ENCODE measurements at regions not wholly inside any gene's neighbourhood (a gene's known extent, or its start where the extent isn't known, plus 50 kb on each side); places are given as distances from the start of the nearest gene placed in this dataset.

DNA sequence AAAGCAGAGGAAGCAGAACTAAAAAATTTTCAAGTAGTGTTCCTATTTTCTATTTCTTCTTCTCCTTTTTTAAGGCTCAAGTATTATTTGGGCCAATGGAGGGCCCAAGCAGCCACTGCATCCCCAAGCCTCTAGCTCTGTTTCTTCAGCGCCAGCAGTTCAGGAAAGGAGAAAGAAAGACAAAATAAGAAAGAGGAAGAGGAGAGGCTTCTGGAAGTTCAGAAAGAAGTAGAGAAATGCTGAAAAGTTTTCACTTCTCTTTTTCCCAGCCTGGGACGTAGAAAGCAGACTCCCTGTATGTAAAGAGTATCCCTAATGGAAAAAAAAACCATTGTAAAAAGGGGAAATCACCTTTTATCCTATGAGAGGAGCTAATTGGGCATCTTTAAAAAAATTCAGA is 165.5 kb upstream of the KLF12 start:
- Histone ChIP-seq H3K23me2 (ENCODE audit: low read depth, low read length) (no peaks in the 10 kb centered on the region), H3K4me3 (ENCODE audit: extremely low read depth in 1 of 4, insufficient read depth in 2 of 4, low read depth in 3 of 4, low read length in 4 of 4) (no peak overlapping the region), H2BK120ac (replicated peaks; ENCODE audit: low read depth, low read length) (no peak overlapping the region), H2BK15ac (ENCODE audit: low read length) (no peak overlapping the region), H3K4ac (replicated peaks; ENCODE audit: insufficient read length, low read depth, low read length) (no peak overlapping the region), H3K4me1 (replicated peaks in 1 of 4; ENCODE audit: control insufficient read depth in 3 of 4, insufficient read depth in 4 of 4, low read length in 3 of 4) (peaks cover 0 to 9% (median 2%) of the 10 kb centered on the region in 4 experiments; a peak in 5 of 7 replicates), H2AFZ (ENCODE audit: low read length) (no peak overlapping the region), H3K27ac (ENCODE audit: low read depth, low read length) (no peak overlapping the region), H3K36me3 (ENCODE audit: control insufficient read depth in 2 of 4, insufficient read depth in 4 of 4, low read length in 3 of 4) (no peaks in the 10 kb centered on the region), H3K79me2 (ENCODE audit: control insufficient read depth in 1 of 2, insufficient read depth in 2 of 2, low read length in 2 of 2) (no peaks in the 10 kb centered on the region), H3K4me2 (ENCODE audit: insufficient read depth in 1 of 2, low read depth in 2 of 2, low read length in 2 of 2) (no peak overlapping the region), H4K5ac (ENCODE audit: insufficient read length, low read depth, low read length) (no peak overlapping the region), H2BK5ac (ENCODE audit: low read depth, low read length) (no peak overlapping the region), H3K27me3 (replicated peaks in 1 of 4; ENCODE audit: control insufficient read depth in 3 of 4, extremely low read depth in 1 of 4, insufficient read depth in 3 of 4, low read length in 3 of 4) (no peaks in the 10 kb centered on the region), H3K79me1 (ENCODE audit: low read depth, low read length) (no peaks in the 10 kb centered on the region), H3K23ac (ENCODE audit: insufficient read length) (no peak overlapping the region), H3K18ac (ENCODE audit: extremely low read depth, low read length) (no peak overlapping the region), H2BK20ac (ENCODE audit: low read length) (no peak overlapping the region), H2BK12ac (ENCODE audit: low read depth, low read length) (no peak overlapping the region), H4K20me1 (replicated peaks in 1 of 2; ENCODE audit: control insufficient read depth in 1 of 2, insufficient read depth in 2 of 2, low read length in 2 of 2) (no peaks in the 10 kb centered on the region), H4K8ac (ENCODE audit: extremely low read depth, insufficient read depth, low read length) (no peak overlapping the region), H2AK5ac (ENCODE audit: low read depth, low read length) (no peak overlapping the region), H4K91ac (replicated peaks; ENCODE audit: insufficient read length, low read length) (no peak overlapping the region), H3K9ac (replicated peaks in 1 of 4; ENCODE audit: extremely low read depth in 1 of 4, low read depth in 3 of 4, low read length in 3 of 4) (no peak overlapping the region), H3K56ac (replicated peaks; ENCODE audit: insufficient read length, low read depth, low read length) (no peak overlapping the region), H3K14ac (ENCODE audit: insufficient read length) (no peak overlapping the region), H3K9me3 (ENCODE audit: insufficient read depth in 2 of 2, low read depth in 1 of 2, low read length in 1 of 2) (no peaks in the 10 kb centered on the region)
- ChIA-PET CTCF (ENCODE audit: partially characterized antibody) (interaction anchor here (1.2 kb wide), 1 partner anchor 13 kb away, joined by 5 read pairs; no protein-coding TSS in a partner anchor), POLR2A (ENCODE audit: partially characterized antibody) (no interaction called here)
- DNase-seq (ENCODE audit: low read depth in 1 of 2, low spot score in 2 of 2) (no peak), FAIRE-seq (no peak)
- WGBS, 2 experiments (ENCODE audit: extremely low coverage in 1 of 2, insufficient coverage in 1 of 2, insufficient read length in 1 of 2, insufficient replicate concordance in 2 of 2, low coverage in 1 of 2, low lambda C conversion rate in 2 of 2, missing lambda C conversion rate in 1 of 2): 89% methylated on average over 2 of the region's 2 CpGs; no CpG with 5 or more reads in 1 of the 2 experiments
- TF ChIP-seq EZH2 (IDR thresholded peaks at IDR 0.05; ENCODE audit: low read depth, low read length, severe bottlenecking) (no peak), CHD2 (IDR thresholded peaks at IDR 0.05; ENCODE audit: low read length) (no peak), MAFK (IDR thresholded peaks at IDR 0.05; ENCODE audit: low read depth, low read length) (no peak), JUN (IDR thresholded peaks at IDR 0.05; ENCODE audit: low read depth, low read length) (no peak), SP1 (IDR thresholded peaks at IDR 0.05; ENCODE audit: low read depth, low read length) (no peak), KDM4A (IDR thresholded peaks at IDR 0.05; ENCODE audit: low read depth, low read length, severe bottlenecking) (no peak), PHF8 (conservative IDR thresholded peaks at IDR 0.05; ENCODE audit: low read depth, low read length) (no peak), RFX5 (IDR thresholded peaks at IDR 0.05; ENCODE audit: borderline replicate concordance, low read depth, low read length) (no peak)
- TF ChIP-seq, protein P1, sequence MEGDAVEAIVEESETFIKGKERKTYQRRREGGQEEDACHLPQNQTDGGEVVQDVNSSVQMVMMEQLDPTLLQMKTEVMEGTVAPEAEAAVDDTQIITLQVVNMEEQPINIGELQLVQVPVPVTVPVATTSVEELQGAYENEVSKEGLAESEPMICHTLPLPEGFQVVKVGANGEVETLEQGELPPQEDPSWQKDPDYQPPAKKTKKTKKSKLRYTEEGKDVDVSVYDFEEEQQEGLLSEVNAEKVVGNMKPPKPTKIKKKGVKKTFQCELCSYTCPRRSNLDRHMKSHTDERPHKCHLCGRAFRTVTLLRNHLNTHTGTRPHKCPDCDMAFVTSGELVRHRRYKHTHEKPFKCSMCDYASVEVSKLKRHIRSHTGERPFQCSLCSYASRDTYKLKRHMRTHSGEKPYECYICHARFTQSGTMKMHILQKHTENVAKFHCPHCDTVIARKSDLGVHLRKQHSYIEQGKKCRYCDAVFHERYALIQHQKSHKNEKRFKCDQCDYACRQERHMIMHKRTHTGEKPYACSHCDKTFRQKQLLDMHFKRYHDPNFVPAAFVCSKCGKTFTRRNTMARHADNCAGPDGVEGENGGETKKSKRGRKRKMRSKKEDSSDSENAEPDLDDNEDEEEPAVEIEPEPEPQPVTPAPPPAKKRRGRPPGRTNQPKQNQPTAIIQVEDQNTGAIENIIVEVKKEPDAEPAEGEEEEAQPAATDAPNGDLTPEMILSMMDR (IDR thresholded peaks at IDR 0.05; ENCODE audit: control extremely low read depth in 1 of 3, insufficient read depth in 1 of 3, low read depth in 1 of 3, low read length in 3 of 3): no peak
